T-helper 22 cell (primary cell): ENCODE measurements at regions not wholly inside any gene's neighbourhood (a gene's known extent, or its start where the extent isn't known, plus 50 kb on each side); places are given as distances from the start of the nearest gene placed in this dataset.
"Not testable (repeated sequence)": the region's sequence is repeated elsewhere in the genome, so short reads cannot be mapped to it uniquely, and the experiment has no call there.

Source experiments
- DNase-seq: peaks from one replicate; pipeline ENCODE4 v3.0.0-alpha.2; 2020; ENCODE audit warnings: low read depth

DNA sequence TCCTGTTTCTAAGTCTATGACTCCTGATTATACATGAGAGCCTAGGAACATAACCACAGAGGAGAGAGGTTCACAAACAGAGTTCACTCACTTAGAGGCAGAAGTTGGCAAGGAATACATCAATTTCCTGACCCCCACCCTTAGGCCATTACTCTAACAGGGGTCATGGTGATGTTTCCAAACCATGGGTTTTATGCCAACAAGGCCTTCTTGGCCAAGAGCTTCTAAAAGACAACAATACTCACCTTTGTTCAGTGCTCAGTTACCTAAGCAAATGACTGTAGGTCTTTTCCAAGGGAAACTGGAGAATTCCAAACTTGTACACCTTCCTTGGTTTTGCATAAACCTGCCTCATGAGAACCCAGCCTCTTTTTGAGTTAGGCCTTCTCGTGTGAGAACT is 52.6 kb downstream of the ERICH4 start:
- no peak for DNase-seq

DNA sequence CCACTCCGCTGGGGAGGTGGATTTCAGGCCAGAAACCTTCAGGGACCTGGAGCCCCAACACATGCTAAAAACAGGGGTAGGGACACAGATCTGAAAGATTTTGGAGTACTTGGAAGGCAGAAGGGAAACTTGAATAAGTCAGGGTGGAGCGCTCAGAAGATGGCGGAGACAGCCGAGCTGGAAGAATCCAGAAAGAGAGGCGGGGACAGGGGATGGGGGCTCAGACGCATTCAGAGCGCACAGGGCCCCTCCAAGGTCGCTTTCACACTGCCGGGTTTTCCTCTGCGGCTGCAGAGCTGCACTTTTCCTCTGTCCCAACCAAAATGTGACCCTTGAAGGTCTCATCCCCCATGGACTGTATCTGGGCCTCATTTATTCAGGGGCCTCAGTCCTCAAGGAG is 56.9 kb downstream of the ERICH4 start:
- DNase-seq, result no peak

DNA sequence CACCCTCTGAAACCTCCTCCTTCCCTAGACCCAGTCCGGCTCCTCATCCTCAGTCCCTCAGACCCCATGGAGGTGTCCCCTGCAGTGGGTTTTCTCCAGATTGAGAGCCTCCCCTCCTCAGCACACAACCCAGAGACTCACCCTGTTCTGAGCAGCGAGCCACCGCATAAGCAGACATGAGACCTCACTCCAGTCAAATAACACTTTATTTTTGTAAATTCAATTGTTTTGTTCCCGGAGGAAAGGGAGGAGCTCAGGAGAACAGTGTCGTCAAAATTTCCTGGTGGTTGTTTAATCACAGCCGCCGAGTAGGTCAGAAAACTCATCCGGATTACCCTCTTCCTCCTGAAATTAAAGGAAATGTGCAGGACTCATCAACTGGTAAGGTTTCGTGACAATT is 57.5 kb downstream of the ERICH4 start:
- DNase-seq, result no peak

DNA sequence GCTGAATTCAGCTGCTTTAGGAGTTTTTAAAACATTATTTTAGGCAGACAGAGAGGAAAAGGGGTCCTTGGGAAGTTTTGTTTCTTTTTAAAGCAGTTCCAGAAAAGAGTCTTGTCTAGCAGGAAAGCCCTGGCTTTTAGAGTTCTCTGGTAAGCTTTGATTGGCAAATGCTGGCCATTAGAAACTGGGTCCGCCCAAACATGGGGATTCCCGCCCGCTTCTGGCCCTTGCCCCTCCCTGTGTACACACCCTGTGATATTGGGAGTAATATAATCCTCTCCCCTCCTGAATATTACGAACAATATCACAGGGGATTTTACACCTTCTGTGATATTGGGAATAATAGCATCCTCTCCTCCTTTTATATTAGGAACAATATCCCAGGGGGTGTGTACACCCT is 58.9 kb downstream of the ERICH4 start:
- DNase-seq, result no peak

DNA sequence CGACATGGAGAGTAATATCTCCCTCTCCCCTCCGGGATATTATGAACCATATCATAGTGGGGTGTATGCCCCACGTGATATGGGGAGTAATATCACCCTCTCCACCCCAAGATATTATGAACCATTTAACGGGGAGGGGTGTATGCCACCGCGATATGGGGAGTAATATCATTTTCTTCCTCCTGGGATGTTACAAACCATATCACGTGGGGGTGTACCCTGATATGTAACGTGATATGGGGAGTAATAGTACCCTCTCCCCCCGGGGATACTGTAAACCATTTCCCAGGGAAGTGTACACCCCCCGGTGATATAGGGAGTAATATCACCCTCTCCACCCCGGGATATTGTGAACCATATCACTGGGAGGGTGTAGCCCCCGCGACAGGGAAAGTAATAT is 62.1 kb downstream of the ERICH4 start:
- DNase-seq, result no peak

DNA sequence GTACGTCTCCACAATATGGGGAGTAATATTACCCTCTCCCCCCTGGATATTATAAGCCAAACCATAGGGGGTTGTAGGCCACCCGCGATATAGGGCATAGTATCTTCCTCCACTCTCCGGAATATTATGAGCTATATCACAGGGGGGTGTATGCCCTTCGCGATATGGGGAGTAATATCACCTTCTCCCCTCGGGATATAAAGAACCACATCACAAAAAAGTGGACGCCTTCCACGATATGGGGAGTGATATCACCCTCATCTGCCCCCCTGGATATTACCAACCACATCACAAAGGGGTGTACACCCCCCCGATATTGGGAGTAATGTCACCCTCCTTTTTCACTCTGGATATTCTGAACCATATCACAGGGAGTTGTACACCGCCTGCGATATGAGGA is 65.5 kb upstream of the CEACAM21 start:
- no peak for DNase-seq

DNA sequence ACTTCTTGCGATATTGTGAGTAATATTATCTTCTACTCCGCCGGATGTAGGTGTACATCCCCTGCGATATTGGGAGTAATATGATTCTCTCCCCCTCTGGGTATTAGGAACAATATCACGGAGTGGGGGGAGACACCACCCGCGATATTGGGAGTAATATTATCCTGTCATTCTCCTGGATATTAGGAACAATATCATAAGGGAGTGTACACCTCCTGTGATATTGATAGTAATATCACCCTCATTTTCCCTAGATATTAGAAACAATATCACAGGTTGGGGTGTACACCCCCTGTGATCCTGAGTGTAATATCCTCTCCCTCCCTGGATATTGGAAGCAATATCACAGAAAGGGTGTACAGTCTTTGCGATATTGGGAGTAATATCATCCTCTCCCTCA is 64.3 kb upstream of the CEACAM21 start:
- DNase-seq, result no peak

DNA sequence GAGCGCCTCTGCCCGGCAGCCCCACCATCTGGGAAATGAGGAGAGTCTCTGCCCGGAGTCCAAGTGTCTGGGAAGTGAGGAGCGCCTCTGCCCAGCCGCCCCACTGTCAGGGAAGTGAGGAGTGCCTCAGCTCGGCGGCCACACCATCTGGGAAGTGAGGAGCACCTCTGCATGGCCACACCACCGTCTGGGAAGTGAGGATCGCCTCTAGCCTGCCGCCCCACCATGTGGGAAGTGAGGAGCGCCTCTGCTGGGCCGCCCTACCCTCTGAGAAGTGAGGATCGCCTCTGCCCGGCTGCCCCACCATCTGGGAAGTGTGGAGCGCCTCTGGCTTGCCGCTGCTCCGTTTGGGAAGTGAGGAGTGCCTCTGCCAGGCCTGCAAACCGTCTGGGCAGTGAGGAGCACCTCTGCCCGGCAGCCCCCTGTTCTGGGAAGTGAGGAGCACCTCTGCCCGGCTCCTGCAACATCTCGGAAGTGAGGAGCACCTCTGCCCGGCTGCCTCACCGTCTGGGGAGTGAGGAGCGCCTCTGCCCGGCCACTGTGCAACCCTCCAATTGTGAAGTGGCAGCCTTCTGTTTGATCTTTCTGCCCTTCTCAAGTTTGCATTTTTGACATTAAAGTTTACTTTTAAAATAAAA is 60.8 kb upstream of the CEACAM21 start:
- DNase-seq, result no peak

DNA sequence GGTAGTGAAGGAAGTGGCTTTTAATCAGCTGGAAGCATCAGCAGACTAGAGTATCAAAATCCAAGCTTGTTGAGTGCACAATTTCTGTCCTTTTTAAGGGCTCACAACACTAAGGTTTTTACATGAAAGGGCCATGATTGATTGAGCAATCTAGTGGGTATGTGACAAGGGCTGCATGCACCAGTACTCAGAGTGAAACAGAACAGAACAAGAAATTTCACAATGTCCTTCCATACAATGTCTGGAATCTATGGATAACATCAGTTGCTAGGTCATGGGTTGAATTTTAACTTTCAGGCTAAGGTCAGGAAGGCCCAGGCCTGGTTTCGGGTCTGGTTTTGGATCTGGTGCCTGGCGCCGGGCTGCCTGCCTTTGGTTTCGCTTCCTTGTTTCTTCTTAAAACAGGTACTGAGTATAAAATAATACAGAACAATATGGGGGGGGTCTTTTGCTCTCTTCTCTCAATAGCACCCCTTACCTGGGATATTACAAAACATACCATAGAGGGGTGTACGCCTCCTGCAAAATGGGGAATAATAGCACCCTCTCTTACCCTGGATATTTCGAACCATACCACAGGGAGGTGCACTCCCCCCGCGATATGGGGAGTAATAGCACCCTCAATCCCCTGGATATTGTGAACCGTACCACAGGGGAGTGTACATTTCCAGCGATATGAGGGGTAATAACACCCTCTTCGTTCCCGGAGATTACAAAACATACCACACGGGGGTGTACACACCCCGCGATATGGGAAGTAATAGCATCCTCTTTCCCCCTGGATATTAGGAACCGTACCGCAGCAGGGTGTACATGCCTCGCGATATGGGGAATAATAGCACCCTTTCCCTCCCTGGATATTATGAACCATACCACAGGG is 59.4 kb upstream of the CEACAM21 start:
- not testable (repeated sequence) for DNase-seq

DNA sequence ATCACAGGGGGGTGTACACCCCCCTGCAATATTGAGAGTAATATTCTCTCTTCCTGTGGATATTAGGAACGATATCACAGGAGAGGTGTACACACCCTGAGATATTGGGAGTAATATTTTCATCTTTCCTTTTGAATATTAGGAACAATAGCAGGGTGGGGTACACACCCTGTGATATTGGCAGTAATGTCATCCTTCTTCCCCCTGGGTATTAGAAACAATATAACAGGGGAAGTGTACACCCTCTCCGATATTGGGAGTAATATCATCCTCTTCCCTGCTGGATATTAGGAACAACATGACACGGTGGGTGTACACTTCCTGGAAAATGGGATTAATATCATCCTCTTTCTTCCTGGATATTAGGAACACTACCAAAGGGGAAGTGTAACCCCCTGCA is 57.8 kb upstream of the CEACAM21 start:
- no peak for DNase-seq

DNA sequence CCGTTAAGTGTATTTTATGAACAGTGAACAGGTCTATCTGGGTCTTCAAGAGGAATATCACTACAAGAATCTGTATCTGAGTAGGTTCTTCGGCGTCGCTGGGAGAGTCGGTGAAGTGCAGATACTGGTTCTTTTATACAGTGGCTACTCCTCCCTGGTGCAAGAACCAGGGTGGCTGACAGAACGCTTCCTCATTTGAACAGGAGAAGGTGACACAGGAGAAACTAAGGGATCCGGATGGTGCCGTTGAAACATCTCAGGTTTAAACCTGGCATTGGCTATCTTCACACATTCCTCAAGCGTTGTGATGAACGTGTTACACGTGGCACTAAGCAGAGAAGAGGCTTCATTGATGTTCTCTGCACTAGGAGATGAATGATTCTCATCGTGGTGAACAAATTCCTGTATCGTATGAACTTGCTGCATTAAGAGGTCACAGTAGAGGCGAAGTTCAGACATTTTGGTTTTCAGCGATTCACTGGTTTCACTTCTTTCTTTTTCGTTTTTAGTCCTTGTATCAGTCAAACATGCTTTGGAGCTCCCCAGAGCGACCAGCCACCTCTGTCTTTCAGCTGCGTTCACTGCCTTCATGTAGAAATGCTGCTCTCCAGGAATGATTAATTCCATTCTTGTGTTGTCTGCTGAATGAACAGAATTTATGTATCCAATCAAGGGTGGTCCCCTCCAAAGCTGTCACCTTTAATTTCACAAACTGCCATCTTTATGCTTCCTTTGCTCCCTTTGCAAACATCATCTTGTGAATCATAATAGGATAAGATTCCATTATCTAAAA is 54.6 kb upstream of the CEACAM21 start:
- not testable (repeated sequence) for DNase-seq

DNA sequence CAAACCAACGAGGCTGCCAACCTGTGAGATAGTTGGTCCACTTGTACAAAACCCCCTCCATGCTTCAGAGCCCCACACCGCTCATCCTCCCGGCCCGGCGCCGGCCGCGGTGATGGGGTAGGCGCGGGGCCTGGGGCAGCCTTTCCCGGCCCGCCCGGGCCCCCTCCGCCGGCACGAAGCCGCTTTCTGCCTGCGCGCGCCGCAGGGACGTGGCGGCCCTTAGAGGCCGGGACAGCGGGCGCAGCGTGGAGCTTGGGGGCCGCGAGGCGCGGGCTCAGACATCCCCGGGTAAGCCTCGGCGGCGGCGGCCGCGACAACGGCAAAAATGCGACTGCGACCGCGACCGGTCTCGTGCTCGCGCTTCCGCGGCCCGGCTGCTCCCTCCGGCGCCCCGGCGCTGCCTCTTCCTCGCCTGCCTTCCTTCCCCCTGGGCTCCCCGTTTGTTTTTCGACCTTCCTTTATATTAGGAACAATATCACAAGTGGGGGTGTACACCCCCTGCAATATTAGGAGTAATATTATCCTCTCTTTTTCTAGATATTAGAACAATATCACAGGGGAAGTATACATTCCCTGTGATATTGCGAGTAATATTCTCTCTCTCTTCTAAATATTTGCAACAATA is 53.9 kb upstream of the CEACAM21 start:
- DNase-seq, result peak; percentile 10

DNA sequence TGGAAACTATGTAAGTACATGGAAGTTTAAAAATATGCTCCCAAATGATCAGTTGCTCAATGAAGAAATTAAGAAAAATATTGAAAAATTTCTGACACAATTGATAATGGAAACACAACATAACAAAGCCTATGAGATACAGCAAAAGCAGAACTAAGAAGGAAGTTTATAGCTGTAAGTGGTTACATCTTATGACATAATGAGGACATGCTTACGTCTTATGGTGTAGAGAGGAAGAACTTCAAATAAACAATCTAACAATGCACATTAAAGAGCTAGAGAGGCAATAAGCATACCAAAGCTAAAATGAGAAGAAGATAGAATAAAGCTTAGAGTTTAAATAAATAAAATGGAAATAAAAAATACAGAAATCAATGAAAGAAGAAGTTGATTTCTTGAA is 50.0 kb upstream of the CEACAM21 start:
- no peak for DNase-seq
